ENCODE measurements at regions not wholly inside any gene's neighbourhood (a gene's known extent, or its start where the extent isn't known, plus 50 kb on each side); places are given as distances from the start of the nearest gene placed in this dataset.

GRCh38 chr1:234839663-234840062 is 229.7 kb upstream of the IRF2BP2 start:
- TF ChIP-seq POLR2AphosphoS5 (IDR thresholded peaks at IDR 0.05) (no peak), CTCF (IDR thresholded peaks at IDR 0.05) (no peak), POLR2A (IDR thresholded peaks at IDR 0.05) (no peak), EP300 (IDR thresholded peaks at IDR 0.05) (no peak)
